ENCODE measurements at regions not wholly inside any gene's neighbourhood (a gene's known extent, or its start where the extent isn't known, plus 50 kb on each side); places are given as distances from the start of the nearest gene placed in this dataset.

GRCh38 chr5:156052656-156053055 is 274.3 kb upstream of the SGCD start:
- H3K36me3 ChIP-seq (ENCODE audit: control insufficient read depth, insufficient read depth, low read length) = no peaks in the 10 kb centered on the region
- ATAC-seq = no peak
- H4K20me1 ChIP-seq (replicated peaks; ENCODE audit: control insufficient read depth, insufficient read depth, low read length) = no peaks in the 10 kb centered on the region
- H3K9ac ChIP-seq (ENCODE audit: insufficient read depth in 1 of 2, low read depth in 2 of 2, low read length in 2 of 2) = no peak overlapping the region
- FAIRE-seq = no peak
- H3K4me1 ChIP-seq (replicated peaks in 1 of 2; ENCODE audit: control insufficient read depth in 2 of 2, insufficient read depth in 2 of 2, low read length in 2 of 2) = no peaks in the 10 kb centered on the region
- H3K27me3 ChIP-seq (ENCODE audit: control insufficient read depth in 2 of 2, insufficient read depth in 2 of 2, low read length in 2 of 2) = no peaks in the 10 kb centered on the region
- in situ Hi-C loops (cut with MboI) = no loop called here
- POLR2A ChIA-PET = interaction anchor here (0.6 kb wide), 1 partner anchor 384 kb away, joined by 3 read pairs; no protein-coding TSS in a partner anchor
- peaks cover 3% of the 10 kb centered on the region; the same call in 1 of the 2 replicates for H3K9me3 ChIP-seq (replicated peaks; ENCODE audit: control insufficient read depth, insufficient read depth, low read depth, low read length)
- DNase-seq (ENCODE audit: extremely low read depth in 1 of 4, low spot score in 3 of 4) = no peak
- no peaks in the 10 kb centered on the region for H3K9me1 ChIP-seq (ENCODE audit: control insufficient read depth, insufficient read depth, low read length)
- 6% methylated on average over 1 of the region's 1 CpG for WGBS (ENCODE audit: insufficient coverage, low coverage, missing lambda C conversion rate)
- TF ChIP-seq TOE1 (IDR thresholded peaks at IDR 0.05; ENCODE audit: borderline replicate concordance) (no peak), TOE1 (CRISPR knock-in tag; IDR thresholded peaks at IDR 0.05; ENCODE audit: borderline replicate concordance, low read depth) (no peak), TFE3 (CRISPR knock-in tag; IDR thresholded peaks at IDR 0.05) (no peak), GATAD2A (IDR thresholded peaks at IDR 0.05) (no peak), E2F6 (IDR thresholded peaks at IDR 0.05; ENCODE audit: borderline replicate concordance in 1 of 2, extremely low read depth in 1 of 2, insufficient read depth in 1 of 2, insufficient read length in 1 of 2, low read depth in 1 of 2, low read length in 1 of 2, poor library complexity in 1 of 2, severe bottlenecking in 1 of 2) (no peak), PCBP1 (IDR thresholded peaks at IDR 0.05; ENCODE audit: low read depth, low read length, poor library complexity, severe bottlenecking) (no peak), NR1H2 (CRISPR knock-in tag; IDR thresholded peaks at IDR 0.05) (no peak), PHF20 (IDR thresholded peaks at IDR 0.05; ENCODE audit: partially characterized antibody) (no peak), IRF2 (CRISPR knock-in tag; IDR thresholded peaks at IDR 0.05) (no peak), NFE2 (IDR thresholded peaks at IDR 0.05; ENCODE audit: low read depth) (no peak), TCF7L2 (IDR thresholded peaks at IDR 0.05; ENCODE audit: low read depth, low read length) (no peak), HCFC1 (IDR thresholded peaks at IDR 0.05; ENCODE audit: low read depth, low read length) (no peak)
- CTCF ChIA-PET (ENCODE audit: low intra/inter-chr PET ratio) = no interaction called here
- no peak overlapping the region for H3K4me2 ChIP-seq (ENCODE audit: insufficient read depth, low read length)
- H3K4me3 ChIP-seq = no peak overlapping the region
- H3K27ac ChIP-seq (ENCODE audit: extremely low read depth, low read depth, low read length) = no peak overlapping the region
- intact Hi-C loops (cut with micrococcal nuclease) = no loop called here
- no peaks in the 10 kb centered on the region for H3K79me2 ChIP-seq (ENCODE audit: control insufficient read depth, insufficient read depth, low read length)
- no peak overlapping the region for H2AFZ ChIP-seq (ENCODE audit: low read depth, low read length)
- no TSS peak for BruUV-seq (replicated peaks)
